Neutrophil (primary cell): ENCODE measurements at regions not wholly inside any gene's neighbourhood (a gene's known extent, or its start where the extent isn't known, plus 50 kb on each side); places are given as distances from the start of the nearest gene placed in this dataset.

Experiments
- H3K27ac ChIP-seq: fragments of 200-600 bp; sonication (generic); 2 replicates; pipeline ENCODE4 v1.5.1; 2016; ENCODE audit warnings: mild to moderate bottlenecking, moderate library complexity
- H3K27me3 ChIP-seq: fragments of 200-600 bp; sonication (generic); 2 replicates; pipeline ENCODE4 v1.6.0; 2016; ENCODE audit warnings: mild to moderate bottlenecking
- H3K36me3 ChIP-seq: fragments of 200-600 bp; sonication (generic); 2 replicates; pipeline ENCODE4 v1.5.1; 2017
- H3K4me1 ChIP-seq, 2 experiments: fragments of 200-600 bp in 1 of 2; sonication (generic) in 1 of 2; 1 replicate in 1 of 2; 2 replicates in 1 of 2; pipeline versions ENCODE4 v1.5.1 to v1.6.1; 2013 to 2016; ENCODE audit warnings: low read depth in 1 of 2, low read length in 1 of 2, mild to moderate bottlenecking in 1 of 2, moderate library complexity in 1 of 2; ENCODE audit not compliant: control insufficient read depth in 1 of 2, insufficient read depth in 1 of 2
- H3K4me3 ChIP-seq, 2 experiments: fragments of 200-600 bp in 1 of 2; sonication (generic) in 1 of 2; 1 replicate in 1 of 2; 2 replicates in 1 of 2; pipeline ENCODE4 v1.5.1; 2013 to 2016; ENCODE audit warnings: low read depth in 1 of 2, low read length in 1 of 2, mild to moderate bottlenecking in 1 of 2, moderate library complexity in 1 of 2
- H3K9me3 ChIP-seq: fragments of 200-600 bp; sonication (generic); 2 replicates; pipeline ENCODE4 v1.5.1; 2016
- CTCF ChIP-seq: fragments of 200-600 bp; sonication (generic); IDR thresholded peaks from 2 replicates; pipeline ENCODE4 v1.5.1; 2016; ENCODE audit warnings: antibody characterized with exemption

GRCh38 chr15:70522323-70522966 lies 240.9 kb downstream of the UACA start:
- peaks cover 0 to 9% of the 10 kb centered on the region in 2 experiments for H3K4me1 ChIP-seq
- no peak overlapping the region for H3K27ac ChIP-seq
- no peak overlapping the region for H3K4me3 ChIP-seq
- no peaks in the 10 kb centered on the region for H3K27me3 ChIP-seq
- TF ChIP-seq CTCF = no peak
- no peaks in the 10 kb centered on the region for H3K36me3 ChIP-seq
- H3K9me3 ChIP-seq = no peaks in the 10 kb centered on the region

GRCh38 chr15:70521576-70522322 lies 241.6 kb downstream of the UACA start:
- Histone ChIP-seq H3K4me3 (no peak overlapping the region), H3K27me3 (no peaks in the 10 kb centered on the region), H3K27ac (no peak overlapping the region), H3K9me3 (no peaks in the 10 kb centered on the region), H3K4me1 (peaks cover 0 to 6% of the 10 kb centered on the region in 2 experiments), H3K36me3 (no peaks in the 10 kb centered on the region)
- no peak for TF ChIP-seq CTCF

GRCh38 chr15:70519616-70520015 lies 243.7 kb downstream of the UACA start:
- no peak overlapping the region for H3K27ac ChIP-seq
- no peak overlapping the region for H3K4me3 ChIP-seq
- no peaks in the 10 kb centered on the region for H3K27me3 ChIP-seq
- TF ChIP-seq CTCF = no peak
- H3K36me3 ChIP-seq = no peaks in the 10 kb centered on the region
- H3K4me1 ChIP-seq = no peaks in the 10 kb centered on the region
- H3K9me3 ChIP-seq = no peaks in the 10 kb centered on the region

- H3K9me3 ChIP-seq = no peaks in the 10 kb centered on the region
- no peaks in the 10 kb centered on the region for H3K27me3 ChIP-seq
- H3K27ac ChIP-seq = no peak overlapping the region
- no peak for TF ChIP-seq CTCF
- H3K4me3 ChIP-seq = no peak overlapping the region
- no peaks in the 10 kb centered on the region for H3K4me1 ChIP-seq
- no peaks in the 10 kb centered on the region for H3K36me3 ChIP-seq
Measured at GRCh38 chr15:70519004-70519365, 244.4 kb downstream of the UACA start.

- Histone ChIP-seq H3K4me3 (no peak overlapping the region), H3K27ac (no peak overlapping the region), H3K9me3 (no peaks in the 10 kb centered on the region), H3K4me1 (no peaks in the 10 kb centered on the region), H3K27me3 (no peaks in the 10 kb centered on the region), H3K36me3 (no peaks in the 10 kb centered on the region)
- no peak for TF ChIP-seq CTCF
Measured at GRCh38 chr15:70518201-70519003, 245.0 kb downstream of the UACA start.
